HG02642 (cell line): ENCODE measurements at regions not wholly inside any gene's neighbourhood (a gene's known extent, or its start where the extent isn't known, plus 50 kb on each side); places are given as distances from the start of the nearest gene placed in this dataset.

Source experiments
- ATAC-seq: cut with Tn5 transposase; IDR thresholded peaks from one replicate; pipeline ENCODE4 v1.9.1; 2021; ENCODE audit warnings: mild to moderate bottlenecking; ENCODE audit not compliant: unreplicated experiment, poor library complexity

DNA sequence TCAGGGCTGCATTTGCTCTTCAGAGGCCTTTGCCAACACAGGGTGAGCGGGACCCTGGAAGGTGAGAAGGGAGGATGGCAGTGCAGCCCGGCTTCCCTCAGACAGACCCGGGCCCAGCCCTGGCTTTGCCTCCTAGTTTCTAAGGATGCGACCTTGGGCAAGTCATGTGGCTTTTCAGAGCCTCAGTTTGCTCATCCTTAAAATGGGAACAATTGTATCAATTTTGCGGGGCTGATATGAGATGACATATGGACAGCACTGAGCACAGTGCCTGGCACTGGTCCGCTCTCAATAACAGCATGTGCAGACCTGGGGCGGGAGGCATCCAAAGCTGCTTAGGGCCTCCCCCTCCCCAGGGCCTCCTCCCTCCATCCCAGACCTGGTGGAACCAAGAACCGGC, 74.7 kb upstream of the THY1 start:
- no peak for ATAC-seq

DNA sequence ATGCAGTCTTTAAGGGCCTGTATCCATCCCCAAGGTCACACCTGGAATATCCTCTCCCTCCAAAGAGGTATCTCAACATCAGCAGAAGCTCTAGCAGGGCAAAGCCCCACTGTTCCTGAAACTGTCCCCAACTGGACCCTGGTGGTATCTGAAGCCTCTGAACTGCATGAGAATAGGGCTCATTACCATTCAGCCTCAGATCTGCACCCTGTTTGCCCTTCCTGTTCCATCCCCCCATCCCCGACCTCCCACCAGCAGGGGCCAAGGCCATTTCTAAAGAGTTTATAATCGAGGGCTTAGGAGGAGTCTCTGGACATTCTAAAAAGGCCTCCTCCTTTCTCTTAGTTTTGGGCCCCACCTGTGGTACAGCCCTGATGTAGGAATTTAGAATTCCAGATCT, 74.0 kb upstream of the THY1 start:
- ATAC-seq = no peak

GRCh38 chr11:119496469-119496868, 73.5 kb upstream of the THY1 start:
- ATAC-seq = no peak

GRCh38 chr11:119493712-119494111, 70.7 kb upstream of the THY1 start:
- ATAC-seq = no peak

- ATAC-seq = no peak
Observed at GRCh38 chr11:119491753-119492510, 69.0 kb upstream of the THY1 start.

DNA sequence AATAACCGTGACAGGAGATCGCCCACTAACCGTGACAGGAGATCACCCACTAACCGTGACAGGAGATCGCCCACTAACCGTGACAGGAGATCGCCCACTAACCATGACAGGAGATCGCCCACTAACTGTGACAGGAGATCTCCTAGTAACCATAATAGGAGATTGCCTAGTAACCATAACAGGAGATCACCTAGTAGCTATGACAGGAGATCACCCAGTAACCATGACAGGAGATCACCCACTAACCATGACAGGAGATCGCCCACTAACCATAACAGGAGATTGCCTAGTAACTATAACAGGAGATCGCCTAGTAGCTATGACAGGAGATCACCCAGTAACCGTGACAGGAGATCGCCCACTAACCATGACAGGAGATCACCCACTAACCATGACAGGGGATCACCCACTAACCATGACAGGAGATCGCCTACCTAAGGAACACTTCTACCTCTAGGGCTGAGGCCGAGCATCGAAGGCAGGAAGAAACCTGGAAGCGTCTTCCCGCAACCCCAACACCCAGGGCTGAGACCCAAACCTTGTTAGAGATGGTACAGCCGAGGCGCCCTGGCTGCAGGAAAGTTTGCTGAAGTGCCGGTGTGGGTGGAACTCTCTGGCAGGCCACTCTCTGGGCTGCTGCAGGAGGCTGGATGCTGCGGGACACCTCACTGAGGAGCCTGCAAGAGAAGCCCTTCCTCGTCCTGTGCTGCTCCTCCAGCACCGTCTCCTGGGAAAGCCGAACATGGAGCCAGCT, 67.5 kb upstream of the THY1 start:
- no peak for ATAC-seq

DNA sequence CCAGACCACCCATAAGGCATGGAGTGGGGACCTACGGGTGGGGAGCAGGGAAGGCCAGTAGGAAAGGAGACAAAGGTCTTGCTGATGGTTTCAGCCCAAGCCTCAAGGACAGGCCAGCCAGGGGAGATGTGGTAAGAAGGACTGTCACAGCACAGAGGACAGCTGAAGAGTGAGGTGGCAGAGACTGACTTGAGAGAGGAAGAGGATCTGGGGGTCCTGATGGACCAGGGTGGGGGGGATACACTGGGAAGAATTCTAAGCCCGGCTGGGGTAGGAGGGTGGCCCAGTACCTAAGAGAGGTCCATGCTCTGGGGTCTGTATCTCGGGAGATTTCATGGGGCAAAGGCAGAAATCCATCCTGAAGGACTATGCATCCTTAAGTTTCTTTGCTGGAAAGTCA, 66.1 kb upstream of the THY1 start:
- no peak for ATAC-seq

DNA sequence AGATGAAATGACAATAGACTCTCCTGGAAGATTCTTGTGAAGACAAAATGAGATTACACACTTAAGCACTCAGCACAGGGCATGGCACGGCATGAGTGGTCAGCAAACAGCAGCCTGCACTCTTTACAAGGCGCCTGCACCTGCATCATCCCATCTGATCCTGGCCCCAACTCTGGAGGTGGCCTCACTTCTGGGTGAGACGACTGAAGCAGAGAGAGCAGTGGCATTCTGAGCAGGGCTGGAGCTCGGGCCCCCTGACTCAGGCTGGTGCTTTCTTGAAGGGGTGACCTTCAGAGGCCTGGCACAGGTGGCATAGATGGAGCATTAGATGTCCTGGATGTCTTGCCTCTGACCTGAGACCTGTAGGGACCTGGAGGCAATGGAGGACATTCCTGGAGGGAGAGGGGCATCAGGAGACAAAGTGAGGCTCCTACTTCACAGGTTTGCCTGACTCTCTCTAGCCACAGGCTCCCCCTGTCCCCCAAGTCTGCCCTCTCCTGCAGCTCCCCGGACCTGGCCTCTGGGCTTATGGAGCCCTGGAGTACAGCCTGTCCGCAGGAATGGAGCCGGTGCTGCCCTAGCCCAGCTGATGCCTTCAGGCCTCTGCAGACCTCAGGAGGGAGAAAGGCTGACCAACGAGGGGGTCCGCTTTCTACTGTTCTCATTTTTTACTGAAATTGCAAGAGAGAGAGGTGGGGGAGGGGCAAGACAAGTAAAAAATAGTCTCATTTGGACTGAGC, 65.5 kb upstream of the THY1 start:
- no peak for ATAC-seq

DNA sequence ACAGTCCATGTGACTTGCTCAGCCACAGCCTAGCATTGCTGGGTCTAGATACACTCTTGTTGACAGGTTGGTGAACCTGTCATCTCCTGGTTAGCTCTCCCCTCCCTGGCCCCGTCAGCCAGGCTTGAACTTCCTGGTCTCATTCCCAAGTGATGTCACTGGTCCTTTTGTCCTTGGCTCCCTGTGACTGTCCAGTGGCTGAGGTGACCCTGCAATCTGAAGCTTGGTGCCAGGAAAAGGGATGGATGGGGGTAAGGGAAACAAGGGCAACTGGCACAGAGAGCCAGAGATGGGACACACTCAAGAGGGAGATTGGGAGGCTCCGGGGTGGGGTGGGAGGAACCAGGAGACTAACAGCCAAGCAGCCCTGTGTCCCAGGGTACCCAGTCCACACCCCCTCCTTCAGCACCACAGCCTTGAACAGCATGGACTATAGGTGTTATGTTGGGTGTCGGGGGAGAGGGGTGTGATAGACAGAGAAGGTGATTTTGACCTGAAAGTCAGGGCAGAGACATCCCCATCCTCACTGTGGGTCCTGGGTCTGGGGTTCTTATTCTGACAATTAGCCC, 63.8 kb upstream of the THY1 start:
- no peak for ATAC-seq

GRCh38 chr11:119486016-119486415, 63.0 kb upstream of the THY1 start:
- no peak for ATAC-seq

DNA sequence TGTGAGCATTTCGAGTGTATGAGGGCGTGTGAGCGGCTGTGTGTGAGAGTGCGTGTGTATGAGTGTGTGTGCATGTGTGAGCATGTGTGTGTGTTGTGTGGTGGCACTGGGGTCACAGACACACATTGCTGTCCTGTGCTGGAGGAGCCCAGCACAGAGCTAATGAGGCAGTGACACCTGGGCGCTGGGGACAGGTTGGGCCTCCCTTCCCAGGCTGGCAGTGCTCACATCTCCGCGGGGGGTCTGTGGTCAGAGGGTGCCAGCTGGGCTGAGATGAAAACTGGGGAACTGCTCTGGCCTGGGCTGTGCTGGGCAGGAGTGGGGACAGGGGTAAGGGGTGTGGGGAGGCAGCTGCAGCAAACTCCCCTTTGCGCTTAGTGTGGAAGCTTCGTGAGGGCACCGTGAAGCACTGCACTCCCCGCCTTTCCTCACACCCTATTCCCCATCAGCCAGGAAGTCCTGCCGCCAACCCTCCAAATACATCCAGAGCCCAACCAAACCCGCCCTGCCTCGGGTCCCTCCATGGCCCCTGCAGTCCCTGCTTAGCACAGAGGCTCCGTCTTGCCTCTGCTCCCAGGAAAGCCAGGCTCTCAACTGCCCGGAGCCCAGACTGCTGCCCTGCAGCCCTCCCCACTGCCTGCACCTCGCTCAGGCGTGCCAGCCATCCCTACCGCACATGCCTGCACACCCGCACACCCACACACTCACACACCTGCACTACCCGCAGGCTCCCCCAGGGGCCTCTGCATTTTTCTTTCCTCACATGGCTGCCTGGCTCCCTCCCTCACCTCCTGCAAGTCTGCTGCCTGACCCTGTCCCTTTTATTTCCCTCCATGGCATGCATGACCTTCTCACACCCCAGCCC, 62.0 kb upstream of the THY1 start:
- no peak for ATAC-seq

GRCh38 chr11:119483881-119484371, 61.0 kb upstream of the THY1 start:
- no peak for ATAC-seq

- ATAC-seq = no peak
Observed at GRCh38 chr11:119483341-119483880, 60.4 kb upstream of the THY1 start.

- no peak for ATAC-seq
Observed at GRCh38 chr11:119482521-119483011, 59.6 kb upstream of the THY1 start.

- no peak for ATAC-seq
Observed at GRCh38 chr11:119481667-119482400, 58.9 kb upstream of the THY1 start.

- peak; percentile 56 for ATAC-seq
Observed at GRCh38 chr11:119481021-119481666, 58.2 kb upstream of the THY1 start.

DNA sequence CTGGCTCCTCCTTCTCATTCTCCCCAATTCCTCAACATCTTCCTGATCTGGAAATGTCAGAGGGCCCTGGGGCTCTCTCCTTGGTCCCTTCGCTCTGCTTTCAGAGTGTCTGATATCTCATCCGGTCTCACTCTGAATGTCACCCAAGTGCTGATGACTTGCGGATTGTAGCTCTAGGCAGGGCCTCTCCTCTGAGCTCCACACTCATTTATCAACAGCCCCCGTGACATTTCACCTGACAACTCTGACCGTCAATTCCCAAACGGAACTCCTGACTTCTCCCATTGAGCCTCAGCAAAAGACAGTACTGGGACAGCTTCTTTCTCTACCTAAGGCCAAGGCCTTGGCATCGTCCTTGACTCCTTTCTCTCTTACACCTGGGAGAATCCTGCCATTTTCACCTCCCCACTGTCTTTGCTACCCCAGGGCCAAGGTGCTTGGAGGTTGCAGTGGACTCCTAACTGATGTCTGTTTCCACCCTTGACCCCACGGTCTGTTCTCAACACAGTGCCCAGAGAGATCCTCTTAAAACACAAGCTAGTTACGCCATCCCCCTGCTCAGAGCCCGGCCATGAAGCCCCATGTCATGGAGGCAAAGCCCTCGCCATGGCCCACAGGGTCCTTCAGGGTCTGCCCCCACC, 57.5 kb upstream of the THY1 start:
- no peak for ATAC-seq
